IPS DF 4.7 (cell line): ENCODE measurements at regions not wholly inside any gene's neighbourhood (a gene's known extent, or its start where the extent isn't known, plus 50 kb on each side); places are given as distances from the start of the nearest gene placed in this dataset.
"Not testable (repeated sequence)": the region's sequence is repeated elsewhere in the genome, so short reads cannot be mapped to it uniquely, and the experiment has no call there.

Source experiments
- DNase-seq: peaks from one replicate; pipeline ENCODE4 v3.0.0-alpha.2; 2013; ENCODE audit warnings: low spot score; ENCODE audit errors: extremely low read depth

DNA sequence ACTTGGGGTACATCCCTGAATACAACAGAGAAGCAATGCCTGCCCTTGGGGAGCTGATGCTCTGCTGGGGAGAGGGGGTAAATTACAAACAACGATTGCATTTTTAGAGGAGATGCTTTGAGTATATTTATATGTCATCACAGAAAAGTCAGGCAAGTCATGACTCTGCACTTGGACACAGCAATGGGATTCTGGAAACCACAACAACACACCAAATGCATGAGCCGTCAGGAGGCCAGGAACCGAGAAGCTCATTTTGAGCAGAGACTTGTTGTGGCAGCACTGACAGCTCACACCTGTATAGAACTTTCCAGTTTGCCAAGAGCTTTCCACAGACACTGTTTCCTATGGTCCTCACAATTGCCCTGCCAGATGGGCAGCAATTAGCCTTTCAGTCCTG lies 113.2 kb upstream of the RBPJ start:
- no peak for DNase-seq

DNA sequence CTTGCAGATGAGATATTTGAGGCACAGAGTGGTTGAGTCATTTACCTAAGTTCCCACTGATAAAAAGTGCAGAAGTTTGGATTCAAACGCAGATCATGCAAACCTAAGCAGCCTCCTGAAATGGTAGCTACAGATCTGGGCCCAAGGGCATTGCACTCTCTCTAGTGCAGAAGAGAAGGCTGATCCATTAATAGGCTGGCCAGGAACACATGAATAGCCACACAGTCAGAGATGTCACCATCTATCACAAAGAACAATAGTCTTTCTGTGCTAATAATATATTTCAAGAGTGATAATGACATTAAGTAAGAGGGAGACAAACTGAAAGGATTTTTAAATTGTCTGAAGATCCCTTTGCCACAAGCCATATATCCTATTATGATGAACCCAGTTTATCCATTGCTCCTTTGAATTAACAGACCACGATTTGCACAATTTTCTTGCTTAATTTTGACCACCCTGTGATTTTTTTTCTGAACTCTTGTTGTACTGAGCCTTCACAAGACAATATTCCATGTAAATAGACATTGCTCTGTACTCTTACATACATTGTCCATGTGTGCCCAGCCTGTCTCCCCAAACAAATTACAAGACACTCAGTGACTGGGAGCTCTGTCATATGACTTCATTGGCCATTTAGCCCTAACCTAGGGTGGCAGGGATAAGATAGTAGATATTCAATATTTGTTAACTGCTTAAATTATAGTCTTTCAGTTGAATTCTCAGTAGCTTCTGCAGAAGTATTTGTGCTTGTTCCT lies 112.4 kb upstream of the RBPJ start:
- DNase-seq: no peak

GRCh38 chr4:26209378-26209777 lies 111.4 kb upstream of the RBPJ start:
- DNase-seq: not testable (repeated sequence)

DNA sequence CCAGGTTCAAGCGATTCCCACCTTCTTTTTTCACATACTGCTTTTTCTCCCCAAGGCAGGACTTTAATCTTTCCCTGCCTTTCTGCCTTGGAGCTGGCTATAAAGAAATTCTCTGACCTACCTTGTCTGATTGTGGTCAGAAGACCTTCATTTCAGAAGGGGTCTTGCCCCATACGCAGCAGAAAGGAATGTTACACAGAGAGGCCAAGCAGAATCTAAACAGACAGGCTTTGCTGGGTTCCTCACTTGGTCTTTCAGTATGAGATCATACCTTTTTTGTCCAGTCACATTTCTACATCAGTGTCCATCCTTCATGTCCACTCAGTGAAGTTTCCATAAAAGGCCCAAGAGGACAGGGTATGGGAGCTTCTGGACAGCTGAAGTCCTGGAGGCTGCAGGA lies 108.3 kb upstream of the RBPJ start:
- no peak for DNase-seq

GRCh38 chr4:26213317-26213716 lies 107.5 kb upstream of the RBPJ start:
- DNase-seq: no peak

DNA sequence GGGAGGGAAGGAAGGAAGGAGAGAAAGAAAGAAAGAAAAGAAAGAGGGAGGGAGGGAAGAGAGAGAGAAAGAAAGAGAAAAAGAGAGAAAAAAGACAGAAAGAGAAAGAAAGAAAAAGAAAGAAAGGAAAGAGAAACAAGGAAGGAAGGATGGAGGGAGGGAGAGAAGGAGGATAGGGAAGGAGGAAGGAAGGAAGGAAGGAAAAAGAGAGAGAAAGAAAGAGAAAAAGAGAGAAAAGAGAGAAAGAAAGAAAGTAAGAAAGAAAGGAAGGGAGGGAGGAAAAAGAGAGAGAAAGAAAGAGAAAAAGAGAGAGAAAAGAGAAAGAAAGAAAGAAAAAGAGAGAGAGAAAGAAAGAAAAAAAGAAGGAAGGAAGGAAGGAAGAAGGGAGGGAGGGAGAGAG lies 105.8 kb upstream of the RBPJ start:
- DNase-seq: no peak

- no peak for DNase-seq
Observed at GRCh38 chr4:26215725-26216124, 105.1 kb upstream of the RBPJ start.

DNA sequence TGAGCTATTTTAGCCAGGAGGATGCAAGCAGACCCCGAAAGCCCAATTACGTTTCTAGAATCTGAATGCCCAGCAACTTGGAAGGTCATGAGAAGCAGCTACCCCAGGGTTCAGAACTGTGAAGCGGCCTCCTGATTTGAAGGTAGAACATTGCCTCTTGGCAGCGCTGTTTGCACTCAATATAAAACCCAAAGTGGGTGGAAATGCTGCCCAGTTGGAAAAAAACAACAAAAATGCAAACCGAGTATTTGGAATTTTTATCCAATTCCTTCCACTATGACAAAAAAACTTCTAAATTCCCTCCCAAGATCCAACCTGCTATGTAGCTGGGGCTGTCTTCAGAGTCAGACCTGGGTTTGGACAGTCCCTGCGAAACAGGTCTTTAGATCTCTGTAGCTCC lies 103.3 kb upstream of the RBPJ start:
- DNase-seq: no peak

GRCh38 chr4:26217961-26218676 lies 102.7 kb upstream of the RBPJ start:
- DNase-seq: no peak

- no peak for DNase-seq
Observed at GRCh38 chr4:26218677-26219605, 101.9 kb upstream of the RBPJ start.

DNA sequence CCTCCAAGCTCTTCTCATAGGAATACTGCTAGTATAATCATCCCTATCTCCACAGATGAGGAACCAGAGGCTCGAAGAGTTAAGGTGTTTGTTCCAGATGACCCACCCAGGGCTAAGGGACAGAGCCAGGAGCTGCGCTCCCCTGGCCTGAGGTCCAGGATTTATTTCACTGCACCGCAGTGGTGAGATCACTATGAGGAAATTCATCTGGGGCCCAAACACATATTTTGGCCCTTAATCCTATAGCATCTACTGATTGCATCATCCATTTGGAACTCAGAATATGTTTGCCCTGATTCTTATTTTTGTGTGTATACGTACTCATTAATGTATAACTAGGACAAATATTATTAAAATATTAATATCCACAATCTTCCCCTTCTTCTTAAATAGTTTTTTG lies 100.1 kb upstream of the RBPJ start:
- no peak for DNase-seq

DNA sequence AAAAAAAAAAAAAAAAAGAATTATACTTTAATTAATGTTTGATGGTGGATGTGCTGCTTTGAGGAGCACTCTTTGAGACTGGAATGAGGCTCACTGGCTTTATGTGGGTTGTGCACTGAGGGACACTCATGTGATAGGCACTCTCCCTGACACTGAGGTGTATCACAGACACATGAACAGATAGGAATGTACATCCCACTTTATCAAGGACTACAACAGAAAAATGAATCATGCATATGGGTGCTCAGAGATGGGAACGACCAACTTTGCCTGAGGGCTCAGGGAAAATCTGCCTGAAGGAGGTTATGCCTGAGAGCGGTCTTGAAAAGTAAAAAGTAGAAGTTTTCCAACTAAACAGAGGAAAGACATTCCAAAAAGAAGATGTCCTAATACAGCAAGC lies 97.7 kb upstream of the RBPJ start:
- no peak for DNase-seq

DNA sequence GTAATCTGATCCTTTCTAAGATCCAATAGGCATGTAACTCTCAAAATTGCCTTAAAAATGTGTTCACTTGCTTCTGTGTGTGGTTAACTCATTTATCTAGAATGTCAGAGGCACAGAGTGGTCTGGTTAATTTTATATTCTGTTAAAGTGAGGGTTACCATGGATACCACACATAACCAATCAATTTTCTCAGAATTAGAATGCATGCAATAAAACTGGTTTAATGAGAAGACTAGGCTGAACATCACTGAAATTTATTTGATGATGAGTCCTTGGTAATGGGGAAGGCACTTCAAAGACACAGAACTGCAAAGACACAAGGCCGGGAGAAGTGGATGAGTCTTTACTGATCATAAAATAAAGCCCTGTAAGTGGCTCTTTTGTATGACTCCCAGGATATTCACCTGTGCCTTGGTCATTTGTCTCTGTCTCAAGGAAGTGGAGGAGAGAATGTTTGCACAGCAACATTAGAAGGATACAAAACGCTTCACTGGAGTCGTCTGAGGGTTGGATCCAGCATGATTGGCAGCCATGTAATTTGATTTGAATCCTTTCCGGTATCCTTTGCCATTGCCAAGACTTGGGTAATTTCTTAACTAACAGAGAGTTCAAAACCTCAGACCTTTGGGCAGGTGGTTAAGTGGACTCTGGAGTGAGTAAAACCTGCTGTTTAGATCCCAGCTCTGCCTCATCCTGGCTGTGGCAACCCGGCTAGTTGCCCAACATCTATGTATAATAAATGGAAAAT lies 94.0 kb upstream of the RBPJ start:
- DNase-seq: no peak

DNA sequence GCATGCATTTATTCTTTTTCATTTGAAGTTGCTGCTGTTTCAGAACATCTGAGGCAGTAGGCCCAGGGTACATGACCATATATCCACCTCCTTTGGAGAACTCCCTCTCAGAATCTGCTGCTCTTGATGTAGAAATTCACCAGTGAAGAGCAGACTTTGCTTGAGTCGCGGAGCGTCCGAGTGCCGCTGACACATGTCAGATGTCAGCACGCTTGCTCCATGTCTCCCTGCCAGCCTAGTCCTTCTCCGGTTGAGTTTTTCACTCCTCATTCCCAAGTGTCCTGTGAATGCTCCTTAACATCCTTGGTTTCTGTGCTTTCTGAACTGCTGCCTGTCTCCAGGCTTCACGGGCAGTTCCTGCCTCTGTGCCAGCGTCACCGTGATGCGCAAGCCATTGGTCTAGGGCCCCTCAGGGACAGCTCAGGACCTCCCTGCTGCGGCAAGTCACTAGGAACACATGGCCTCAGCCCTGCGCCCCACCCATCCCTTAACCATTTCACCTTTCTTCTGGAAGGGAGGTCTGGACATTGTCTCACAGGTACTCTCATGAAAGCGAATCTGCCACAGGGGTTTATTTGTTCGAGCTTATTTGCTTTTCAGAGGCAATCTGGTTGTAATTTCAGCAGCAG lies 93.1 kb upstream of the RBPJ start:
- DNase-seq: no peak

- DNase-seq: no peak
Observed at GRCh38 chr4:26228883-26229282, 91.9 kb upstream of the RBPJ start.

GRCh38 chr4:26229974-26230373 lies 90.8 kb upstream of the RBPJ start:
- DNase-seq: no peak

GRCh38 chr4:26233350-26233749 lies 87.5 kb upstream of the RBPJ start:
- no peak for DNase-seq

GRCh38 chr4:26235500-26235899 lies 85.3 kb upstream of the RBPJ start:
- no peak for DNase-seq

GRCh38 chr4:26237916-26238315 lies 82.9 kb upstream of the RBPJ start:
- DNase-seq: no peak

DNA sequence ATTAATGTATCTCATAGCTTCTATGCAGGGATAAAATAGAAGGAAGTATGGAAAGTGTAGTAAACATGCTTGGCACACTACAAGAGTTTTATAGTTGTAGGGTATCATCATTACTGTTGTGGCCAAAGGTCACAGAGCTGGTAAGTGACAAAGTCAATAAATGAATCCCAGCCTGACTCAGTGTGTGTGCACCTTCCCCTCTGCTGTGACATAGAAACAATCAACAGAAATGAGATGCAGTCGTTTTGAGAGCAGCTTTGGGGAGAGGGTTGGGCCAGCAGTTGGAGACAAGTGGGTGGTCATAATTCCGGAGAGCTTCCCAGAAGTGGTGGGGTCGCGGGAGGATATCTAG lies 82.4 kb upstream of the RBPJ start:
- no peak for DNase-seq
